Breast epithelium (tissue), 3 donors: ENCODE measurements at regions not wholly inside any gene's neighbourhood (a gene's known extent, or its start where the extent isn't known, plus 50 kb on each side); places are given as distances from the start of the nearest gene placed in this dataset.

Experiments
- POLR2A ChIP-seq: fragments of 450-650 bp; IDR thresholded peaks from one replicate; pipeline ENCODE4 v1.6.1; 2016; ENCODE audit warnings: antibody characterized with exemption, mild to moderate bottlenecking, moderate library complexity
- POLR2AphosphoS5 ChIP-seq, 3 donors: sonication (generic); formaldehyde crosslinking; IDR thresholded peaks; one replicate each; pipeline ENCODE4 v1.6.1; 2017; ENCODE audit warnings: antibody characterized with exemption in 3 of 3
- TF ChIP-seq, protein P1 (sequence below), 3 donors: fragments of 450-650 bp; IDR thresholded peaks; one replicate each; pipeline ENCODE4 v1.5.1; 2016 to 2017; ENCODE audit warnings: antibody characterized with exemption in 3 of 3, mild to moderate bottlenecking in 3 of 3, moderate library complexity in 3 of 3

DNA sequence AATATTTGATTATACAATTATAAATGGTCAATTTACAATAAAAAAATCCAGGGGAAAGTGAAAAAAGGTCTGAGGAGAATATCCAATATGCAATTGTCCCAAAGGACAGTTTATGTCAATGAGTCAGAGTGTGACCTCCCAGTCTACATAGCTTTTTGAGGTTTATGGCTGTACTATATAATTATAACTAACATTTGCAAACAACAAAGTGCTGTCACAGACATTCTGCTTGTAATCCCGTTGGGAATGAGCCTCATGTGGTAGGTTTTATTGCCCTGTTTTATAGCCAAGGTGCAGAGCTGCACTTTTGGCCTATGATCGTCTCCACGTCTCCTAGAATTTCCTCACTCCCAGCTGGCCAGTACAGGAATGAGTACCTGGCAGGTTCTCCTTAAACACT is 103.8 kb downstream of the ADSS2 start:
- TF ChIP-seq, protein P1, sequence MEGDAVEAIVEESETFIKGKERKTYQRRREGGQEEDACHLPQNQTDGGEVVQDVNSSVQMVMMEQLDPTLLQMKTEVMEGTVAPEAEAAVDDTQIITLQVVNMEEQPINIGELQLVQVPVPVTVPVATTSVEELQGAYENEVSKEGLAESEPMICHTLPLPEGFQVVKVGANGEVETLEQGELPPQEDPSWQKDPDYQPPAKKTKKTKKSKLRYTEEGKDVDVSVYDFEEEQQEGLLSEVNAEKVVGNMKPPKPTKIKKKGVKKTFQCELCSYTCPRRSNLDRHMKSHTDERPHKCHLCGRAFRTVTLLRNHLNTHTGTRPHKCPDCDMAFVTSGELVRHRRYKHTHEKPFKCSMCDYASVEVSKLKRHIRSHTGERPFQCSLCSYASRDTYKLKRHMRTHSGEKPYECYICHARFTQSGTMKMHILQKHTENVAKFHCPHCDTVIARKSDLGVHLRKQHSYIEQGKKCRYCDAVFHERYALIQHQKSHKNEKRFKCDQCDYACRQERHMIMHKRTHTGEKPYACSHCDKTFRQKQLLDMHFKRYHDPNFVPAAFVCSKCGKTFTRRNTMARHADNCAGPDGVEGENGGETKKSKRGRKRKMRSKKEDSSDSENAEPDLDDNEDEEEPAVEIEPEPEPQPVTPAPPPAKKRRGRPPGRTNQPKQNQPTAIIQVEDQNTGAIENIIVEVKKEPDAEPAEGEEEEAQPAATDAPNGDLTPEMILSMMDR (IDR thresholded peaks at IDR 0.05) = no peak
- no peak for TF ChIP-seq POLR2A
- no peak for TF ChIP-seq POLR2AphosphoS5 (IDR thresholded peaks at IDR 0.05)
